ENCODE measurements at regions not wholly inside any gene's neighbourhood (a gene's known extent, or its start where the extent isn't known, plus 50 kb on each side); places are given as distances from the start of the nearest gene placed in this dataset.

GRCh38 chr11:82465481-82465880 lies 268.2 kb downstream of the FAM181B start:
- TF ChIP-seq, protein P1, sequence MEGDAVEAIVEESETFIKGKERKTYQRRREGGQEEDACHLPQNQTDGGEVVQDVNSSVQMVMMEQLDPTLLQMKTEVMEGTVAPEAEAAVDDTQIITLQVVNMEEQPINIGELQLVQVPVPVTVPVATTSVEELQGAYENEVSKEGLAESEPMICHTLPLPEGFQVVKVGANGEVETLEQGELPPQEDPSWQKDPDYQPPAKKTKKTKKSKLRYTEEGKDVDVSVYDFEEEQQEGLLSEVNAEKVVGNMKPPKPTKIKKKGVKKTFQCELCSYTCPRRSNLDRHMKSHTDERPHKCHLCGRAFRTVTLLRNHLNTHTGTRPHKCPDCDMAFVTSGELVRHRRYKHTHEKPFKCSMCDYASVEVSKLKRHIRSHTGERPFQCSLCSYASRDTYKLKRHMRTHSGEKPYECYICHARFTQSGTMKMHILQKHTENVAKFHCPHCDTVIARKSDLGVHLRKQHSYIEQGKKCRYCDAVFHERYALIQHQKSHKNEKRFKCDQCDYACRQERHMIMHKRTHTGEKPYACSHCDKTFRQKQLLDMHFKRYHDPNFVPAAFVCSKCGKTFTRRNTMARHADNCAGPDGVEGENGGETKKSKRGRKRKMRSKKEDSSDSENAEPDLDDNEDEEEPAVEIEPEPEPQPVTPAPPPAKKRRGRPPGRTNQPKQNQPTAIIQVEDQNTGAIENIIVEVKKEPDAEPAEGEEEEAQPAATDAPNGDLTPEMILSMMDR (IDR thresholded peaks at IDR 0.05; ENCODE audit: insufficient read depth, low read length, poor library complexity, severe bottlenecking): no peak
- DNase-seq (ENCODE audit: extremely low read depth, insufficient read length): no peak
- Histone ChIP-seq H3K36me3 (ENCODE audit: control insufficient read depth, insufficient read depth, low read length) (no peaks in the 10 kb centered on the region), H3K4me3 (replicated peaks; ENCODE audit: low read depth, low read length) (no peak overlapping the region), H3K27me3 (replicated peaks; ENCODE audit: control insufficient read depth, insufficient read depth, low read length) (no peaks in the 10 kb centered on the region; the same call in 1 of the 2 replicates)

- Histone ChIP-seq H3K36me3 (ENCODE audit: control insufficient read depth, insufficient read depth, low read length) (no peaks in the 10 kb centered on the region), H3K4me3 (replicated peaks; ENCODE audit: low read depth, low read length) (no peak overlapping the region), H3K27me3 (replicated peaks; ENCODE audit: control insufficient read depth, insufficient read depth, low read length) (no peaks in the 10 kb centered on the region)
- TF ChIP-seq, protein P1 (IDR thresholded peaks at IDR 0.05; ENCODE audit: insufficient read depth, low read length, poor library complexity, severe bottlenecking): no peak
- DNase-seq (ENCODE audit: extremely low read depth, insufficient read length): no peak
Observed at GRCh38 chr11:82462608-82463242, 270.9 kb downstream of the FAM181B start.

GRCh38 chr11:82458761-82459160 lies 274.9 kb downstream of the FAM181B start:
- H3K36me3 ChIP-seq (ENCODE audit: control insufficient read depth, insufficient read depth, low read length): no peaks in the 10 kb centered on the region
- H3K4me3 ChIP-seq (replicated peaks; ENCODE audit: low read depth, low read length): no peak overlapping the region
- no peaks in the 10 kb centered on the region for H3K27me3 ChIP-seq (replicated peaks; ENCODE audit: control insufficient read depth, insufficient read depth, low read length)
- TF ChIP-seq, protein P1 (IDR thresholded peaks at IDR 0.05; ENCODE audit: insufficient read depth, low read length, poor library complexity, severe bottlenecking): no peak
- no peak for DNase-seq (ENCODE audit: extremely low read depth, insufficient read length)

DNA sequence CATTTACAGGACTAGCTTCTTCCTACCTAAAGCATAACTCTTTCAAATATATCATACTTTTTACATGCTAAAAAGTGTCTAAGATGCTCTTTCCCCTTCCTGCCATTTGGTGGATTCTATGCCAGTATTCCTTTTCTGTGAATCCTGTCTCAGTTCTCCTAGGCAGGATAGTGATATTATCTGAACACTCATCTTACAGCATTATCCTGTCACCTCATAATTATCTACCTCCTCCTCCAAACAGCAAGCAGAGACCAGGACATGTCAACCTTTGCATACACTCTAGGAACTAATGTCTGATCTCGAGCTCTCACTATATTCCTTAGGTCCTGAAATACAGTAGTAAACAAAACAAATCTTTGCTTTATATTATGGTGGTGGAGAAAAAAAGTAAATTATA lies 275.5 kb downstream of the FAM181B start:
- Histone ChIP-seq H3K36me3 (ENCODE audit: control insufficient read depth, insufficient read depth, low read length) (no peaks in the 10 kb centered on the region), H3K27me3 (replicated peaks; ENCODE audit: control insufficient read depth, insufficient read depth, low read length) (no peaks in the 10 kb centered on the region), H3K4me3 (replicated peaks; ENCODE audit: low read depth, low read length) (no peak overlapping the region)
- DNase-seq (ENCODE audit: extremely low read depth, insufficient read length): no peak
- TF ChIP-seq, protein P1 (IDR thresholded peaks at IDR 0.05; ENCODE audit: insufficient read depth, low read length, poor library complexity, severe bottlenecking): no peak

- Histone ChIP-seq H3K36me3 (ENCODE audit: control insufficient read depth, insufficient read depth, low read length) (no peaks in the 10 kb centered on the region), H3K27me3 (replicated peaks; ENCODE audit: control insufficient read depth, insufficient read depth, low read length) (no peaks in the 10 kb centered on the region)
Observed at GRCh38 chr11:82450996-82451395, 282.7 kb downstream of the FAM181B start.

More at GRCh38 chr11:82450996-82451395, 282.7 kb downstream of the FAM181B start:
- DNase-seq (ENCODE audit: extremely low read depth, insufficient read length): no peak
- no peak overlapping the region for H3K4me3 ChIP-seq (replicated peaks; ENCODE audit: low read depth, low read length)
- TF ChIP-seq, protein P1 (IDR thresholded peaks at IDR 0.05; ENCODE audit: insufficient read depth, low read length, poor library complexity, severe bottlenecking): no peak

Measured in GM06990 (cell line).